Hematopoietic multipotent progenitor cell treated with erythropoietin and hydrocortisone succinate and interleukin-3 and kit ligand, for 15 days (in vitro differentiated cells): ENCODE measurements at regions not wholly inside any gene's neighbourhood (a gene's known extent, or its start where the extent isn't known, plus 50 kb on each side); places are given as distances from the start of the nearest gene placed in this dataset.

ENCODE experiments used
- DNase-seq: peaks from one replicate; pipeline ENCODE4 v3.0.0-alpha.2; 2015; ENCODE audit warnings: low spot score

- DNase-seq = no peak
These were observed 548.1 kb upstream of the INTU start for GRCh38 chr4:127084666-127085065.

- no peak for DNase-seq
These were observed 535.7 kb upstream of the INTU start for GRCh38 chr4:127097061-127097460.

GRCh38 chr4:127102361-127102760 lies 530.4 kb upstream of the INTU start:
- no peak for DNase-seq

GRCh38 chr4:127103681-127104115 lies 529.1 kb upstream of the INTU start:
- no peak for DNase-seq

- no peak for DNase-seq
These were observed 518.9 kb upstream of the INTU start for GRCh38 chr4:127113844-127114362.

- DNase-seq = no peak
These were observed 514.1 kb upstream of the INTU start for GRCh38 chr4:127118681-127119080.

GRCh38 chr4:127120441-127121090 lies 512.2 kb upstream of the INTU start:
- no peak for DNase-seq

- no peak for DNase-seq
These were observed 507.8 kb upstream of the INTU start for GRCh38 chr4:127124919-127125318.

- no peak for DNase-seq
These were observed 506.0 kb upstream of the INTU start for GRCh38 chr4:127126718-127127117.

GRCh38 chr4:127131527-127131926 lies 501.2 kb upstream of the INTU start:
- DNase-seq = no peak

GRCh38 chr4:127134490-127134889 lies 498.3 kb upstream of the INTU start:
- DNase-seq = no peak

GRCh38 chr4:127138586-127138985 lies 494.2 kb upstream of the INTU start:
- DNase-seq = no peak

- no peak for DNase-seq
These were observed 492.9 kb upstream of the INTU start for GRCh38 chr4:127139788-127140286.

GRCh38 chr4:127140306-127140705 lies 492.5 kb upstream of the INTU start:
- no peak for DNase-seq

GRCh38 chr4:127141856-127142255 lies 490.9 kb upstream of the INTU start:
- DNase-seq = no peak

- no peak for DNase-seq
These were observed 489.1 kb upstream of the INTU start for GRCh38 chr4:127143460-127144195.

GRCh38 chr4:127145006-127145540 lies 487.7 kb upstream of the INTU start:
- no peak for DNase-seq

- no peak for DNase-seq
These were observed 484.6 kb upstream of the INTU start for GRCh38 chr4:127148165-127148564.

- no peak for DNase-seq
These were observed 483.7 kb upstream of the INTU start for GRCh38 chr4:127149086-127149485.

- DNase-seq = no peak
These were observed 480.8 kb upstream of the INTU start for GRCh38 chr4:127151941-127152340.

- DNase-seq = no peak
These were observed 477.6 kb upstream of the INTU start for GRCh38 chr4:127155116-127155515.

GRCh38 chr4:127155555-127155954 lies 477.2 kb upstream of the INTU start:
- DNase-seq = no peak

GRCh38 chr4:127162741-127163140 lies 470.0 kb upstream of the INTU start:
- no peak for DNase-seq
